ENCODE measurements at regions not wholly inside any gene's neighbourhood (a gene's known extent, or its start where the extent isn't known, plus 50 kb on each side); places are given as distances from the start of the nearest gene placed in this dataset.

- TF ChIP-seq TAF1 (IDR thresholded peaks at IDR 0.05; ENCODE audit: borderline replicate concordance, low read depth, low read length) (no peak), CTCF (IDR thresholded peaks at IDR 0.05) (no peak), NFIC (IDR thresholded peaks at IDR 0.05; ENCODE audit: borderline replicate concordance) (no peak), RFX5 (IDR thresholded peaks at IDR 0.05; ENCODE audit: low read length) (no peak), MAX (IDR thresholded peaks at IDR 0.05; ENCODE audit: low read depth) (no peak), TEAD4 (IDR thresholded peaks at IDR 0.05; ENCODE audit: borderline replicate concordance, insufficient read depth) (no peak), JUND (IDR thresholded peaks at IDR 0.05) (no peak), FOXJ3 (CRISPR knock-in tag; IDR thresholded peaks at IDR 0.05) (no peak), POLR2AphosphoS5 (IDR thresholded peaks at IDR 0.05; ENCODE audit: low read depth, low read length) (no peak), SMC3 (IDR thresholded peaks at IDR 0.05; ENCODE audit: low read depth, low read length) (no peak), USF1 (IDR thresholded peaks at IDR 0.05; ENCODE audit: borderline replicate concordance, low read depth) (no peak), ELF1 (IDR thresholded peaks at IDR 0.05) (no peak), EP300 (IDR thresholded peaks at IDR 0.05; ENCODE audit: borderline replicate concordance in 1 of 2, low read depth in 1 of 2, low read length in 1 of 2) (no peak), GABPA (IDR thresholded peaks at IDR 0.05; ENCODE audit: low read depth) (no peak)
These were observed 278.3 kb upstream of the PCSK5 start for GRCh38 chr9:75612205-75612604.
